Epithelial cell of esophagus (primary cell): ENCODE measurements at regions not wholly inside any gene's neighbourhood (a gene's known extent, or its start where the extent isn't known, plus 50 kb on each side); places are given as distances from the start of the nearest gene placed in this dataset.

ENCODE experiments used
- DNase-seq: peaks from one replicate; pipeline ENCODE4 v3.0.0; 2010; ENCODE audit warnings: low read depth
- H3K4me3 ChIP-seq: 2 replicates; pipeline ENCODE4 v1.5.1; 2011; ENCODE audit warnings: mild to moderate bottlenecking, low read length, control low read depth
- CTCF ChIP-seq: IDR thresholded peaks from 2 replicates; pipeline ENCODE4 v1.5.1; 2011; ENCODE audit warnings: low read depth, mild to moderate bottlenecking, low read length, control low read depth, inconsistent platforms; ENCODE audit not compliant: insufficient read depth; ENCODE audit errors: missing control alignments

- TF ChIP-seq CTCF, result no peak
- H3K4me3 ChIP-seq, result no peak overlapping the region
- DNase-seq, result no peak
These were observed 678.0 kb upstream of the INTU start for GRCh38 chr4:126954537-126955291.

- TF ChIP-seq CTCF, result no peak
- DNase-seq, result no peak
- H3K4me3 ChIP-seq, result no peak overlapping the region
These were observed 677.2 kb upstream of the INTU start for GRCh38 chr4:126955292-126956183.

- DNase-seq, result no peak
- TF ChIP-seq CTCF, result no peak
- no peak overlapping the region for H3K4me3 ChIP-seq
These were observed 676.4 kb upstream of the INTU start for GRCh38 chr4:126956184-126956897.

GRCh38 chr4:126957556-126957955, 675.2 kb upstream of the INTU start:
- TF ChIP-seq CTCF, result no peak
- no peak overlapping the region for H3K4me3 ChIP-seq
- DNase-seq, result peak; percentile 37

GRCh38 chr4:126957987-126958386, 674.8 kb upstream of the INTU start:
- DNase-seq, result no peak
- no peak for TF ChIP-seq CTCF
- no peak overlapping the region for H3K4me3 ChIP-seq

- no peak for TF ChIP-seq CTCF
- H3K4me3 ChIP-seq, result no peak overlapping the region
- no peak for DNase-seq
These were observed 674.3 kb upstream of the INTU start for GRCh38 chr4:126958482-126958881.
